ENCODE measurements at regions not wholly inside any gene's neighbourhood (a gene's known extent, or its start where the extent isn't known, plus 50 kb on each side); places are given as distances from the start of the nearest gene placed in this dataset.
"Not testable (repeated sequence)": the region's sequence is repeated elsewhere in the genome, so short reads cannot be mapped to it uniquely, and the experiment has no call there.

GRCh38 chr9:3742586-3742985 lies 216.8 kb upstream of the RFX3 start:
- no peak overlapping the region for H3K27ac ChIP-seq
- no peak overlapping the region for H3K4me3 ChIP-seq
- no peaks in the 10 kb centered on the region for H3K4me1 ChIP-seq
- intact Hi-C loops (cut with DNase I) = no loop called here
- H3K36me3 ChIP-seq (ENCODE audit: insufficient read depth in 1 of 2, low read depth in 1 of 2) = no peaks in the 10 kb centered on the region
- 72 to 74% (median 73%) methylated on average over 3 of the region's 3 CpGs for WGBS, 3 donors
- DNase-seq (no peak), ATAC-seq (no peak)
- no peaks in the 10 kb centered on the region for H3K9me3 ChIP-seq
- no peak for TF ChIP-seq CTCF (IDR thresholded peaks at IDR 0.05)
- no peaks in the 10 kb centered on the region for H3K27me3 ChIP-seq (ENCODE audit: insufficient read depth in 3 of 3, low read length in 2 of 3)

DNA sequence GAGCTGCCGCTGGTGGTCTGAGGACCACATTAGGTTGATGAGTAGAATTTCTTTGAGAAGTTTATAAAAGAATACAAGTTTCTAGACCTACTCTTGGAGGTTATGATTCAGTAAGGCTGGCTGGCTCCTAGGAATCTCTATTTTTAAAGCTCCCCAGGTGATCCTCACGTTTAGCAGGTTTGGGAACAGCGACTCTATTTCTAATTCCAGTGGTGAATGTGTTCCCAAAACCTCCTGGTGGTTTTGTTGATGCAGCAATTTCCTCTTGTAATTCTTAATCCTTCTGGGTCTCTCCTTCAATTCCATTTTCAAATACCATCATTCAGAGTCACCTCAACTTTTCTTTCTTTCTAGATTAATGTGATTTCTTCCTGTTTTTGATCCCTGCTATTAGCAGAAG lies 215.9 kb upstream of the RFX3 start:
- no peak for TF ChIP-seq CTCF (IDR thresholded peaks at IDR 0.05)
- Histone ChIP-seq H3K9me3 (no peaks in the 10 kb centered on the region), H3K27me3 (ENCODE audit: insufficient read depth in 3 of 3, low read length in 2 of 3) (no peaks in the 10 kb centered on the region), H3K4me3 (no peak overlapping the region), H3K36me3 (ENCODE audit: insufficient read depth in 1 of 2, low read depth in 1 of 2) (no peaks in the 10 kb centered on the region), H3K4me1 (no peaks in the 10 kb centered on the region), H3K27ac (no peak overlapping the region)
- ATAC-seq = no peak
- DNase-seq = no peak
- 73 to 84% (median 78%) methylated on average over 3 of the region's 3 CpGs for WGBS, 3 donors
- intact Hi-C loops (cut with DNase I) = no loop called here

DNA sequence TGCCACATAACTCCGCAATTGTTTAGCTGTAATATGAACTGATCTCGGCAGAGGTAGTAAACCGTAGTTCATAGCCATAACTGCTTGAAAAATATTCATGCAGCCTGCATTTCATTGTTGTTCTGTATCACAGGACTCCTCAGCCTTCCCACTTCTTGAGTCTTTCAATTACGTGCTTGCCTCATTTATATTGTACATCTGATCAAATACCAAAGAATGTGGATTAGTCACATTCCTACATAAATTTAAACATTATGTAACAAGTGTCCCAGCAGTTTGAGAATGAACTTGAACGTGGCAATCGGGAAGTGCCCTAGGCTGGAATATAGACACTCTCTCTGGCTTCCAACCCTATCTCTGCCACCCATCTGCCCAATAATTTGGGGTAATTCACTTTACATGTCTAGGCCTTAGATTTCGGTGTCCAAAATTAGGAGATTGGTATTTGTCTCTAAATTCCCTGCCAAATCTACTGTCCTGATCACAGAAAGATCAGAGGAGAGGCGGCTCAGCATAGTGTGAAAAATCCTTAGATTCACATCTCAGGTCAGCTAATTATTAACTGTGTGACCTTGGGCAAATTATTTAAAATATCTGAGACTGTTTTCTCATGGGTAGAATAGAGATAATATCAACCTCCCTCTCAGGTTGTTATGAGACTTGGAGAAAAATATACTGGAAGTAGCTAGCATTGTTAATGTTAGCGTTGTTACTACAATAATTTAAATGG lies 215.1 kb upstream of the RFX3 start:
- no peak overlapping the region for H3K4me3 ChIP-seq
- H3K27me3 ChIP-seq (ENCODE audit: insufficient read depth in 3 of 3, low read length in 2 of 3) = no peaks in the 10 kb centered on the region
- TF ChIP-seq CTCF (IDR thresholded peaks at IDR 0.05) = no peak
- DNase-seq (no peak), ATAC-seq (no peak)
- no peaks in the 10 kb centered on the region for H3K4me1 ChIP-seq
- WGBS, 3 donors = 63 to 66% (median 64%) methylated on average over 9 of the region's 9 CpGs
- intact Hi-C loops (cut with DNase I) = no loop called here
- H3K27ac ChIP-seq = no peak overlapping the region
- H3K36me3 ChIP-seq (ENCODE audit: insufficient read depth in 1 of 2, low read depth in 1 of 2) = no peaks in the 10 kb centered on the region
- no peaks in the 10 kb centered on the region for H3K9me3 ChIP-seq

DNA sequence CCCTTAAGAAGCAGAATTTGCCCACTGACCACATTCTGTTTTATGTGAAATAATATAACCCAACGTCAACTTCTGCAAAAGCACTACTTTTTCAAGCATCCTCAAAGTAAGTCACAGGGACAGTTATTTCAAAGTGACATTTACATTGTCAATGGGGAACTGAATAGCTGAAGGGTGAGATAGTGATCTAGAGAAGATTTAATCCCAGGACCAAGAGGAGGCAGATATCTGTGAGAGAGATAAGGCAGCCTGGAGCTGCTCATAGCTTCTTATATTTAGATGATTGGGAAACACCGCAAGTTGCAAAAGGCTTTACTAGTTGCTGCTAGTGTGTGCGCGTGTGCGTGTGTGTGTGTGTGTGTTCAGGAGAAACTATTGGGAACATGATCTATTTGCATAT lies 210.4 kb upstream of the RFX3 start:
- Histone ChIP-seq H3K9me3 (no peaks in the 10 kb centered on the region), H3K27ac (no peak overlapping the region), H3K4me1 (no peaks in the 10 kb centered on the region), H3K4me3 (no peak overlapping the region), H3K36me3 (ENCODE audit: insufficient read depth in 1 of 2, low read depth in 1 of 2) (no peaks in the 10 kb centered on the region), H3K27me3 (ENCODE audit: insufficient read depth in 3 of 3, low read length in 2 of 3) (no peaks in the 10 kb centered on the region)
- ATAC-seq (no peak), DNase-seq (no peak)
- TF ChIP-seq CTCF (IDR thresholded peaks at IDR 0.05) = no peak
- intact Hi-C loops (cut with DNase I) = loop anchor here in 1 of 2 donors (10.0 kb wide), 1 partner anchor 599 kb away; no protein-coding TSS in a partner anchor
- WGBS, 3 donors = 68 to 74% (median 72%) methylated on average over 5 of the region's 5 CpGs

DNA sequence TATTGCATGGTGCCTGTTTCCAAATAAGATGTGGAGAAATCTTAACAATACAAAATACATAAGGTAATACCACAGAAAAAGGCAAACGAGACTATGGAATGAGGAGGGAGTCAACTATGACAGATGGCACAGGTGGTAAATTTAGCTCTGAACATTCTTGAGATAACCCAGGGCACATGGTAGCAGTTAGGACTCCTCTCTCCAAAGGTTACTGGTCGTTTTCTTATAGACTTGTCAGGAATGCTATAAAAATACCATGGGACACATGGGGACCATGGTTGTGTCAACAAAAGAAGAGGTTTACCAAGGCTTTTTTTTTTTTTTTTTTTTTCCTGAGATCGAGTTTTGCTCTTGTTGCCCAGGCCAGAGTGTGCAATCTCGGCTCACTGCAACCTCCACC lies 209.4 kb upstream of the RFX3 start:
- intact Hi-C loops (cut with DNase I) = loop anchor here in 1 of 2 donors (10.0 kb wide), 1 partner anchor 600 kb away; no protein-coding TSS in a partner anchor
- H3K27me3 ChIP-seq (ENCODE audit: insufficient read depth in 3 of 3, low read length in 2 of 3) = no peaks in the 10 kb centered on the region
- TF ChIP-seq CTCF (IDR thresholded peaks at IDR 0.05) = no peak
- H3K9me3 ChIP-seq = no peaks in the 10 kb centered on the region
- H3K36me3 ChIP-seq (ENCODE audit: insufficient read depth in 1 of 2, low read depth in 1 of 2) = no peaks in the 10 kb centered on the region
- H3K27ac ChIP-seq = no peak overlapping the region
- WGBS, 3 donors = 60 to 66% (median 65%) methylated on average over 4 of the region's 4 CpGs
- no peak for DNase-seq
- H3K4me1 ChIP-seq = no peaks in the 10 kb centered on the region
- no peak for ATAC-seq
- no peak overlapping the region for H3K4me3 ChIP-seq

GRCh38 chr9:3733527-3734262 lies 207.9 kb upstream of the RFX3 start:
- H3K9me3 ChIP-seq; H3K36me3 ChIP-seq (ENCODE audit: insufficient read depth in 1 of 2, low read depth in 1 of 2); H3K4me3 ChIP-seq; ATAC-seq; H3K27me3 ChIP-seq (ENCODE audit: insufficient read depth in 3 of 3, low read length in 2 of 3); H3K27ac ChIP-seq; DNase-seq; H3K4me1 ChIP-seq: not testable (repeated sequence)
- intact Hi-C loops (cut with DNase I) = loop anchor here (5.0 to 10.0 kb wide), 2 partner anchors 601 to 604 kb away; no protein-coding TSS in a partner anchor
- WGBS, 3 donors = 89 to 94% (median 92%) methylated on average over 51 to 56 of the region's 56 CpGs

Measured in psoas muscle (tissue), 7 donors.